K562 (cell line): ENCODE measurements at regions not wholly inside any gene's neighbourhood (a gene's known extent, or its start where the extent isn't known, plus 50 kb on each side); places are given as distances from the start of the nearest gene placed in this dataset.

Experiments
- ATAC-seq: fragments of 200-7000 bp; cut with Tn5 transposase; 3 replicates; pipeline ENCODE4 v1.9.1; 2020; ENCODE audit warnings: moderate library complexity
- BruUV-seq: library from RNA; stranded (reverse); fragments of 400-500 nt; replicated peaks from 2 replicates; lab custom pipeline; 2021; lab: Mats Ljungman, UMichigan
- CTCF ChIA-PET: fragments of 300-600 bp; formaldehyde crosslinking; extraction: SDS; loops from one replicate; lab custom pipeline; 2021; ENCODE audit warnings: low intra/inter-chr PET ratio; lab: Yijun Ruan, JAX
- POLR2A ChIA-PET: fragments of 300-600, 350-650 bp; sonication (Branson Sonifier 250); formaldehyde crosslinking; extraction: SDS; loops from one replicate; lab custom pipeline; 2021; ENCODE audit warnings: antibody characterized with exemption, inconsistent platforms; lab: Yijun Ruan, JAX
- DNase-seq, 4 experiments: peaks; one replicate each; pipeline versions ENCODE4 v3.0.0 to v3.0.0-alpha.2; 2011 to 2018; ENCODE audit warnings: low spot score in 3 of 4, mixed read lengths in 3 of 4; ENCODE audit errors: extremely low read depth in 1 of 4
- FAIRE-seq: peaks from 2 replicates; lab custom pipeline; 2011; peaks lifted over from hg19 to GRCh38; lab: Jason Lieb, UNC
- H2AFZ ChIP-seq: 2 replicates; pipeline ENCODE4 v1.6.0; 2011; ENCODE audit warnings: low read depth, low read length, control low read depth, inconsistent platforms
- H3K27ac ChIP-seq: fragments of 200-600 bp; 3 replicates; pipeline ENCODE4 v1.8.0; 2011; ENCODE audit warnings: low read depth, mild to moderate bottlenecking, control low read depth, inconsistent platforms, low read length, moderate library complexity, mixed read lengths; ENCODE audit errors: extremely low read depth
- H3K27me3 ChIP-seq, 2 experiments: fragments of 300-600 bp in 1 of 2; 2 replicates in 1 of 2; 3 replicates in 1 of 2; pipeline versions ENCODE4 v1.6.0 to v1.8.0; 2011; ENCODE audit warnings: inconsistent platforms in 2 of 2, low read length in 2 of 2, mild to moderate bottlenecking in 1 of 2, mixed read lengths in 1 of 2, moderate library complexity in 1 of 2; ENCODE audit not compliant: control insufficient read depth in 2 of 2, insufficient read depth in 2 of 2
- H3K36me3 ChIP-seq: fragments of 300-600 bp; 3 replicates; pipeline ENCODE4 v1.8.0; 2011; ENCODE audit warnings: mild to moderate bottlenecking, low read length, inconsistent platforms; ENCODE audit not compliant: control insufficient read depth, insufficient read depth
- H3K4me1 ChIP-seq, 2 experiments: fragments of 200-600 bp in 1 of 2; replicated peaks in 1 of 2; 2 replicates in 1 of 2; 3 replicates in 1 of 2; pipeline versions ENCODE4 v1.5.1 to v1.8.0; 2011; ENCODE audit warnings: inconsistent platforms in 2 of 2, low read length in 2 of 2, mild to moderate bottlenecking in 1 of 2, mixed read lengths in 1 of 2, moderate library complexity in 1 of 2; ENCODE audit not compliant: control insufficient read depth in 2 of 2, insufficient read depth in 2 of 2
- H3K4me2 ChIP-seq: 2 replicates; pipeline ENCODE4 v1.6.1; 2011; ENCODE audit warnings: low read length, control low read depth, inconsistent platforms, mixed read lengths; ENCODE audit not compliant: insufficient read depth
- H3K4me3 ChIP-seq: fragments of 200-600 bp; sonication (generic), shearing (Covaris generic); 2 replicates; pipeline ENCODE4 v1.5.1; 2016; ENCODE audit warnings: control low read depth, inconsistent platforms
- H3K79me2 ChIP-seq: fragments of 200-600 bp; 3 replicates; pipeline ENCODE4 v1.8.0; 2011; ENCODE audit warnings: low read length, inconsistent platforms; ENCODE audit not compliant: control insufficient read depth, insufficient read depth
- H3K9ac ChIP-seq, 2 experiments: 2 replicates each; pipeline versions ENCODE4 v1.6.0 to v1.6.1; 2011; ENCODE audit warnings: low read depth in 2 of 2, low read length in 2 of 2, control low read depth in 1 of 2, inconsistent platforms in 1 of 2, mild to moderate bottlenecking in 1 of 2, mixed read lengths in 1 of 2; ENCODE audit not compliant: insufficient read depth in 1 of 2
- H3K9me1 ChIP-seq: one replicate; pipeline ENCODE4 v1.6.0; 2011; ENCODE audit warnings: inconsistent platforms, mild to moderate bottlenecking, low read length, moderate library complexity; ENCODE audit not compliant: control insufficient read depth, insufficient read depth
- H3K9me3 ChIP-seq: replicated peaks from 2 replicates; pipeline ENCODE4 v1.5.1; 2011; ENCODE audit warnings: low read depth, low read length, inconsistent platforms; ENCODE audit not compliant: control insufficient read depth, insufficient read depth
- H4K20me1 ChIP-seq: replicated peaks from 2 replicates; pipeline ENCODE4 v1.6.1; 2011; ENCODE audit warnings: low read length, inconsistent platforms, mixed read lengths; ENCODE audit not compliant: control insufficient read depth, insufficient read depth
- DMBX1 ChIP-seq: fragments of 250-450 bp; sonication (Bioruptor Pico); IDR thresholded peaks from 2 replicates; pipeline ENCODE4 v1.8.0; 2022; ENCODE audit warnings: inconsistent platforms, mild to moderate bottlenecking, moderate library complexity, borderline replicate concordance
- ETV5 ChIP-seq: sonication (generic); formaldehyde crosslinking; IDR thresholded peaks from 2 replicates; pipeline ENCODE4 v1.4.0; 2020; ENCODE audit warnings: low read depth, mild to moderate bottlenecking, missing genetic modification reagents
- FOXK2 ChIP-seq, 2 experiments: fragments of 450-650 bp; IDR thresholded peaks in 1 of 2; conservative IDR thresholded peaks in 1 of 2; 2 replicates each; pipeline ENCODE4 v1.6.1; 2016; ENCODE audit warnings: low read depth in 2 of 2, mild to moderate bottlenecking in 1 of 2
- GABPB1 ChIP-seq: sonication (generic); formaldehyde crosslinking; IDR thresholded peaks from 2 replicates; pipeline ENCODE4 v1.8.0; 2022; ENCODE audit warnings: mild to moderate bottlenecking, missing genetic modification reagents
- MAFG ChIP-seq: fragments of 450-650 bp; conservative IDR thresholded peaks from 2 replicates; pipeline ENCODE4 v1.6.1; 2016; ENCODE audit warnings: missing genetic modification characterization, missing compliant biosample characterization
- TCF15 ChIP-seq: fragments of 250-450 bp; sonication (Bioruptor Pico); IDR thresholded peaks from 2 replicates; pipeline ENCODE4 v1.8.0; 2022; ENCODE audit warnings: moderate library complexity, mild to moderate bottlenecking, inconsistent platforms
- TCFL5 ChIP-seq: fragments of 250-450 bp; sonication (Bioruptor Pico); conservative IDR thresholded peaks from 2 replicates; pipeline ENCODE4 v1.6.1; 2021; ENCODE audit warnings: mild to moderate bottlenecking, moderate library complexity, matching md5 sums
- ZHX1 ChIP-seq: fragments of 150-350 bp; conservative IDR thresholded peaks from 2 replicates; pipeline ENCODE4 v1.6.1; 2014; ENCODE audit warnings: low read length
- ZNF76 ChIP-seq: fragments of 250-450 bp; sonication (Bioruptor Pico); IDR thresholded peaks from 2 replicates; pipeline ENCODE4 v1.4.0; 2020; ENCODE audit warnings: mild to moderate bottlenecking, moderate library complexity, borderline replicate concordance
- WGBS: fragments of 100-300 bp; shearing (Covaris generic); methylation state at CpG from one replicate; pipeline ENCODE4 v1.1.6; 2016; ENCODE audit warnings: low coverage, mixed read lengths; ENCODE audit not compliant: insufficient coverage; ENCODE audit errors: missing lambda C conversion rate; 5-methylcytosine and 5-hydroxymethylcytosine counted together
- in situ Hi-C: fragments of 300-500 bp; cut with MboI; formaldehyde crosslinking; loops from 4 replicates; pipeline ENCODE4 v1.15.0; 2018; ENCODE audit warnings: inconsistent platforms, mixed read lengths
- intact Hi-C: fragments of 100-400 bp; cut with micrococcal nuclease; formaldehyde crosslinking; loops from 2 replicates; pipeline ENCODE4 v1.14.2; 2022
- TF ChIP-seq, protein P1 (sequence below): conservative IDR thresholded peaks from 2 replicates; pipeline ENCODE4 v1.6.1; 2011; ENCODE audit warnings: low read depth, mild to moderate bottlenecking, low read length; ENCODE audit not compliant: control insufficient read depth

DNA sequence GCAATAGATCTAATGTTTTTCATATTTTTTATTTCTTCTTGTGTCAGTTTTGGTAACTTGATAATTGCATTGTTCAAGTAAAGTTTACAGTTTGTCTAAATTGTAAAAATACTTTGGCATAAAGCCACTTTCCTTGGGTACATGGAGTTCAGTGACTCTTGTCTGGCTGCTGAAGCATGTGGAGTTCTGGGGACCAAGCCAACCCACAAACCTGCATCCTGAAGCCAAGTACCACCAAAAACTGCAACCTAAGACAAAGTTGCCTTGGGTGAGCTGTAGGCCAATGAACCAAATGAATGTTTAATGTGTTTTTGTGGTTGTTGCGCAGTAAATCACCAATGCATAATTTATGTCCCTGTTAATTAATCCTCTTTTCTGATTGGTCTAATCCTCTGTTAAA lies 872.6 kb downstream of the BCL11A start:
- no peaks in the 10 kb centered on the region for H4K20me1 ChIP-seq
- 6% methylated on average over 1 of the region's 1 CpG for WGBS
- no peak overlapping the region for H2AFZ ChIP-seq
- no peak overlapping the region for H3K4me2 ChIP-seq
- POLR2A ChIA-PET = no interaction called here
- no peaks in the 10 kb centered on the region for H3K36me3 ChIP-seq
- CTCF ChIA-PET = no interaction called here
- H3K4me1 ChIP-seq = no peaks in the 10 kb centered on the region
- intact Hi-C loops (no loop called here), in situ Hi-C loops (no loop called here)
- no peak overlapping the region for H3K4me3 ChIP-seq
- ATAC-seq (no peak), DNase-seq (no peak), FAIRE-seq (no peak)
- H3K79me2 ChIP-seq = no peaks in the 10 kb centered on the region
- no peak overlapping the region for H3K9ac ChIP-seq
- H3K27me3 ChIP-seq = no peaks in the 10 kb centered on the region
- no TSS peak for BruUV-seq
- H3K9me3 ChIP-seq = no peaks in the 10 kb centered on the region
- H3K27ac ChIP-seq = no peak overlapping the region
- H3K9me1 ChIP-seq = no peaks in the 10 kb centered on the region
- TF ChIP-seq ZHX1 (no peak), TCFL5 (CRISPR knock-in tag) (no peak), ZNF76 (CRISPR knock-in tag) (no peak), FOXK2 (conservative IDR thresholded peaks at IDR 0.05 in 1 of 2, IDR thresholded peaks at IDR 0.05 in 1 of 2; ENCODE audit: low read depth in 2 of 2) (no peak), DMBX1 (CRISPR knock-in tag) (no peak), MAFG (tag) (no peak), ETV5 (CRISPR knock-in tag) (no peak), GABPB1 (CRISPR knock-in tag) (no peak), TCF15 (CRISPR knock-in tag) (no peak)
- TF ChIP-seq, protein P1, sequence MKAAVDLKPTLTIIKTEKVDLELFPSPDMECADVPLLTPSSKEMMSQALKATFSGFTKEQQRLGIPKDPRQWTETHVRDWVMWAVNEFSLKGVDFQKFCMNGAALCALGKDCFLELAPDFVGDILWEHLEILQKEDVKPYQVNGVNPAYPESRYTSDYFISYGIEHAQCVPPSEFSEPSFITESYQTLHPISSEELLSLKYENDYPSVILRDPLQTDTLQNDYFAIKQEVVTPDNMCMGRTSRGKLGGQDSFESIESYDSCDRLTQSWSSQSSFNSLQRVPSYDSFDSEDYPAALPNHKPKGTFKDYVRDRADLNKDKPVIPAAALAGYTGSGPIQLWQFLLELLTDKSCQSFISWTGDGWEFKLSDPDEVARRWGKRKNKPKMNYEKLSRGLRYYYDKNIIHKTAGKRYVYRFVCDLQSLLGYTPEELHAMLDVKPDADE = no peak
